ENCODE measurements at regions not wholly inside any gene's neighbourhood (a gene's known extent, or its start where the extent isn't known, plus 50 kb on each side); places are given as distances from the start of the nearest gene placed in this dataset.

DNA sequence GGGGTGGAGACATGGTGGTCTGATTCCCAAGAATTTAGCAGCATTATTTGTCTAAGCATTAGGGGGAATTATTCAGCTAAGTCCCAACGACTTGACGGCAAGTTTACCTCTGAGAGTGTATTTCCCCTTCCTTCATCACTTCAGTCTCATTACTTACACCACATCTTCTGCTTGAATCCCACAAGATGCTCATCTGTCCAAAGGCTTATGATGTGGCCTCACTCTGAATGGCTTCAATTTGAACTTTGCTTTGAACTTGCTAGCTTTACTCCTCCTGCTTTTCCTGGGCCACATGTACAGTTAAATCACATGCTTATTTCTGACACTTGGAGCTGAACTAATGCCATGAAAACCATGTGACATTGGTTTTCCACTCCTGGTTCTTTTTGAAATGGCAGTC lies 231.3 kb upstream of the SATB1 start:
- Histone ChIP-seq H3K4me2 (ENCODE audit: low read length) (no peak overlapping the region), H3K4me3 (ENCODE audit: low read depth, low read length, poor library complexity, severe bottlenecking) (no peak overlapping the region), H4K20me1 (ENCODE audit: insufficient read depth, low read length) (no peaks in the 10 kb centered on the region), H3K27ac (ENCODE audit: low read depth, low read length, poor library complexity, severe bottlenecking) (no peak overlapping the region), H3K36me3 (ENCODE audit: insufficient read depth, low read length) (no peaks in the 10 kb centered on the region), H3K9ac (ENCODE audit: low read length) (no peak overlapping the region), H3F3A (ENCODE audit: insufficient read depth, low read length) (no peaks in the 10 kb centered on the region), H3K27me3 (ENCODE audit: insufficient read depth, low read length) (no peaks in the 10 kb centered on the region), H3K79me2 (ENCODE audit: insufficient read depth, low read length) (no peaks in the 10 kb centered on the region), H3K9me2 (ENCODE audit: low read depth, low read length) (no peaks in the 10 kb centered on the region), H3K9me3 (ENCODE audit: low read length) (no peaks in the 10 kb centered on the region), H2AFZ (ENCODE audit: low read length) (no peak overlapping the region), H3K4me1 (ENCODE audit: insufficient read depth, low read length, severe bottlenecking) (no peaks in the 10 kb centered on the region)
- TF ChIP-seq, protein P1, sequence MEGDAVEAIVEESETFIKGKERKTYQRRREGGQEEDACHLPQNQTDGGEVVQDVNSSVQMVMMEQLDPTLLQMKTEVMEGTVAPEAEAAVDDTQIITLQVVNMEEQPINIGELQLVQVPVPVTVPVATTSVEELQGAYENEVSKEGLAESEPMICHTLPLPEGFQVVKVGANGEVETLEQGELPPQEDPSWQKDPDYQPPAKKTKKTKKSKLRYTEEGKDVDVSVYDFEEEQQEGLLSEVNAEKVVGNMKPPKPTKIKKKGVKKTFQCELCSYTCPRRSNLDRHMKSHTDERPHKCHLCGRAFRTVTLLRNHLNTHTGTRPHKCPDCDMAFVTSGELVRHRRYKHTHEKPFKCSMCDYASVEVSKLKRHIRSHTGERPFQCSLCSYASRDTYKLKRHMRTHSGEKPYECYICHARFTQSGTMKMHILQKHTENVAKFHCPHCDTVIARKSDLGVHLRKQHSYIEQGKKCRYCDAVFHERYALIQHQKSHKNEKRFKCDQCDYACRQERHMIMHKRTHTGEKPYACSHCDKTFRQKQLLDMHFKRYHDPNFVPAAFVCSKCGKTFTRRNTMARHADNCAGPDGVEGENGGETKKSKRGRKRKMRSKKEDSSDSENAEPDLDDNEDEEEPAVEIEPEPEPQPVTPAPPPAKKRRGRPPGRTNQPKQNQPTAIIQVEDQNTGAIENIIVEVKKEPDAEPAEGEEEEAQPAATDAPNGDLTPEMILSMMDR (IDR thresholded peaks at IDR 0.05; ENCODE audit: low read length), result no peak
- TF ChIP-seq EZH2 (IDR thresholded peaks at IDR 0.05; ENCODE audit: borderline replicate concordance, low read length), result no peak

DNA sequence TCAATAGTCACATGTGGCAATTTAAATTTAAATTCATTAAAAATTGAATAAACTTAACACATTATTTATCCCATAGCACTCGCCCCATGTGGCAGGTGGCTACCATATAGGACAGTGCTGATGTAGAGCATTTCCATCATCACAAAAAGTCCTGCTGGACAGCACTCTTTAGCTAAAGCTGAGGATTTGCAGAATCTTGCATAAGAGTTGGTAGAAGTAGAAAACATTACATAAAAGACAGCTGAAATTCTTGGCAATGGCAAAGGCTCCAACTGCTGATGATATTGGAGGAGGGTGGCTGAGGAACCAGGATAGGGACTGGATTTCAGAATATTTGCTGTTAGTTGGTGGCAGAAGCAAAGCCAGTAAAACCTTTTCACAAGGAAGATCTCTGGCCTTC lies 230.7 kb upstream of the SATB1 start:
- no peak overlapping the region for H3K4me3 ChIP-seq (ENCODE audit: low read depth, low read length, poor library complexity, severe bottlenecking)
- no peaks in the 10 kb centered on the region for H3K79me2 ChIP-seq (ENCODE audit: insufficient read depth, low read length)
- no peak overlapping the region for H3K9ac ChIP-seq (ENCODE audit: low read length)
- H3K9me2 ChIP-seq (ENCODE audit: low read depth, low read length), result no peaks in the 10 kb centered on the region
- H3K9me3 ChIP-seq (ENCODE audit: low read length), result no peaks in the 10 kb centered on the region
- no peak overlapping the region for H3K27ac ChIP-seq (ENCODE audit: low read depth, low read length, poor library complexity, severe bottlenecking)
- no peaks in the 10 kb centered on the region for H3F3A ChIP-seq (ENCODE audit: insufficient read depth, low read length)
- TF ChIP-seq, protein P1 (IDR thresholded peaks at IDR 0.05; ENCODE audit: low read length), result no peak
- TF ChIP-seq EZH2 (IDR thresholded peaks at IDR 0.05; ENCODE audit: borderline replicate concordance, low read length), result no peak
- no peak overlapping the region for H2AFZ ChIP-seq (ENCODE audit: low read length)
- H3K4me1 ChIP-seq (ENCODE audit: insufficient read depth, low read length, severe bottlenecking), result no peaks in the 10 kb centered on the region
- no peaks in the 10 kb centered on the region for H3K27me3 ChIP-seq (ENCODE audit: insufficient read depth, low read length)
- no peaks in the 10 kb centered on the region for H3K36me3 ChIP-seq (ENCODE audit: insufficient read depth, low read length)
- no peaks in the 10 kb centered on the region for H4K20me1 ChIP-seq (ENCODE audit: insufficient read depth, low read length)
- no peak overlapping the region for H3K4me2 ChIP-seq (ENCODE audit: low read length)

DNA sequence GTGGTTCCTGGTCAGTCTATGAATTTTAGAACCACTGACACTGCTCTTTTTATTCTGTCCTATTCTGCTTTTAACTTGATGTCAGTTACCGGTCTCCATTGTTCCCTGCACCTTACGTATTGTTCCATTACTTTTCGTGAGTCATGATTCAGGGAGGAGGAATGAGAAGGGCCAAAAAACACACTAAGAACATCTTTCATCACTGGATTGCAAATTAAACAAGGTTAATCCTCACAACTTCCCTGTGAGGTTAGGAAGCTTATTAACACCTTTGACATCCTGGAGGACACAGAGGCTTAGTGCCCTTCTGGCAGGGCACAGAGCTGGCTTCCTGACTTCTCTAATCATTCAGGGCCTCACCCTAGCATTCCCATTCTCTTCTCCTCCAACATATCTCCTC lies 227.6 kb upstream of the SATB1 start:
- H3K79me2 ChIP-seq (ENCODE audit: insufficient read depth, low read length), result no peaks in the 10 kb centered on the region
- no peak overlapping the region for H2AFZ ChIP-seq (ENCODE audit: low read length)
- H3K27ac ChIP-seq (ENCODE audit: low read depth, low read length, poor library complexity, severe bottlenecking), result no peak overlapping the region
- TF ChIP-seq, protein P1 (IDR thresholded peaks at IDR 0.05; ENCODE audit: low read length), result no peak
- H3K4me2 ChIP-seq (ENCODE audit: low read length), result no peak overlapping the region
- H3K36me3 ChIP-seq (ENCODE audit: insufficient read depth, low read length), result no peaks in the 10 kb centered on the region
- no peaks in the 10 kb centered on the region for H4K20me1 ChIP-seq (ENCODE audit: insufficient read depth, low read length)
- no peaks in the 10 kb centered on the region for H3K9me3 ChIP-seq (ENCODE audit: low read length)
- no peaks in the 10 kb centered on the region for H3F3A ChIP-seq (ENCODE audit: insufficient read depth, low read length)
- H3K27me3 ChIP-seq (ENCODE audit: insufficient read depth, low read length), result no peaks in the 10 kb centered on the region
- H3K9ac ChIP-seq (ENCODE audit: low read length), result no peak overlapping the region
- H3K9me2 ChIP-seq (ENCODE audit: low read depth, low read length), result no peaks in the 10 kb centered on the region
- H3K4me3 ChIP-seq (ENCODE audit: low read depth, low read length, poor library complexity, severe bottlenecking), result no peak overlapping the region
- H3K4me1 ChIP-seq (ENCODE audit: insufficient read depth, low read length, severe bottlenecking), result no peaks in the 10 kb centered on the region
